ENCODE measurements at regions not wholly inside any gene's neighbourhood (a gene's known extent, or its start where the extent isn't known, plus 50 kb on each side); places are given as distances from the start of the nearest gene placed in this dataset.

GRCh38 chr6:50147371-50147770 is 97.6 kb upstream of the DEFB112 start:
- Histone ChIP-seq H3K27me3 (ENCODE audit: insufficient read depth, low read length, poor library complexity, severe bottlenecking) (no peaks in the 10 kb centered on the region), H3K9me2 (replicated peaks; ENCODE audit: low read depth, low read length) (no peaks in the 10 kb centered on the region), H3K9ac (ENCODE audit: low read depth, low read length, poor library complexity, severe bottlenecking) (no peak overlapping the region), H4K20me1 (ENCODE audit: insufficient read depth, low read length, poor library complexity, severe bottlenecking) (no peaks in the 10 kb centered on the region), H3K79me2 (ENCODE audit: insufficient read depth, low read length) (no peaks in the 10 kb centered on the region), H3K4me2 (ENCODE audit: low read depth, low read length, poor library complexity, severe bottlenecking) (no peak overlapping the region), H3K4me3 (ENCODE audit: low read length, poor library complexity, severe bottlenecking) (no peak overlapping the region), H3K9me3 (ENCODE audit: insufficient read depth, low read depth, low read length) (no peaks in the 10 kb centered on the region), H3F3A (ENCODE audit: low read depth) (no peaks in the 10 kb centered on the region), H2AFZ (ENCODE audit: low read length) (no peak overlapping the region), H3K4me1 (ENCODE audit: insufficient read depth, low read length, poor library complexity, severe bottlenecking) (no peaks in the 10 kb centered on the region), H3K36me3 (ENCODE audit: insufficient read depth, low read length) (no peaks in the 10 kb centered on the region)
- TF ChIP-seq CTCF (conservative IDR thresholded peaks at IDR 0.05; ENCODE audit: low read length) (no peak), EZH2phosphoT487 (IDR thresholded peaks at IDR 0.05; ENCODE audit: borderline replicate concordance) (no peak)

GRCh38 chr6:50180646-50181045 is 130.9 kb upstream of the DEFB112 start:
- Histone ChIP-seq H3K9me2 (replicated peaks; ENCODE audit: low read depth, low read length) (no peaks in the 10 kb centered on the region), H3K9ac (ENCODE audit: low read depth, low read length, poor library complexity, severe bottlenecking) (no peak overlapping the region), H3K4me1 (ENCODE audit: insufficient read depth, low read length, poor library complexity, severe bottlenecking) (no peaks in the 10 kb centered on the region), H3K27me3 (ENCODE audit: insufficient read depth, low read length, poor library complexity, severe bottlenecking) (no peaks in the 10 kb centered on the region), H4K20me1 (ENCODE audit: insufficient read depth, low read length, poor library complexity, severe bottlenecking) (no peaks in the 10 kb centered on the region), H3K9me3 (ENCODE audit: insufficient read depth, low read depth, low read length) (no peaks in the 10 kb centered on the region), H3K4me3 (ENCODE audit: low read length, poor library complexity, severe bottlenecking) (no peak overlapping the region), H3K4me2 (ENCODE audit: low read depth, low read length, poor library complexity, severe bottlenecking) (no peak overlapping the region), H3K79me2 (ENCODE audit: insufficient read depth, low read length) (no peaks in the 10 kb centered on the region), H3F3A (ENCODE audit: low read depth) (no peaks in the 10 kb centered on the region), H2AFZ (ENCODE audit: low read length) (no peak overlapping the region), H3K36me3 (ENCODE audit: insufficient read depth, low read length) (no peaks in the 10 kb centered on the region)
- TF ChIP-seq EZH2phosphoT487 (IDR thresholded peaks at IDR 0.05; ENCODE audit: borderline replicate concordance) (no peak), CTCF (conservative IDR thresholded peaks at IDR 0.05; ENCODE audit: low read length) (no peak)

- Histone ChIP-seq H3K27me3 (ENCODE audit: insufficient read depth, low read length, poor library complexity, severe bottlenecking) (no peaks in the 10 kb centered on the region), H3F3A (ENCODE audit: low read depth) (no peaks in the 10 kb centered on the region), H3K79me2 (ENCODE audit: insufficient read depth, low read length) (no peaks in the 10 kb centered on the region), H3K36me3 (ENCODE audit: insufficient read depth, low read length) (no peaks in the 10 kb centered on the region), H4K20me1 (ENCODE audit: insufficient read depth, low read length, poor library complexity, severe bottlenecking) (no peaks in the 10 kb centered on the region), H3K9me3 (ENCODE audit: insufficient read depth, low read depth, low read length) (no peaks in the 10 kb centered on the region), H2AFZ (ENCODE audit: low read length) (peak overlapping the region; percentile 29; the same call in 1 of the 2 replicates), H3K4me3 (ENCODE audit: low read length, poor library complexity, severe bottlenecking) (no peak overlapping the region), H3K4me1 (ENCODE audit: insufficient read depth, low read length, poor library complexity, severe bottlenecking) (no peaks in the 10 kb centered on the region), H3K9ac (ENCODE audit: low read depth, low read length, poor library complexity, severe bottlenecking) (no peak overlapping the region), H3K9me2 (replicated peaks; ENCODE audit: low read depth, low read length) (no peaks in the 10 kb centered on the region), H3K4me2 (ENCODE audit: low read depth, low read length, poor library complexity, severe bottlenecking) (no peak overlapping the region)
- TF ChIP-seq CTCF (conservative IDR thresholded peaks at IDR 0.05; ENCODE audit: low read length) (peak; percentile 73), EZH2phosphoT487 (IDR thresholded peaks at IDR 0.05; ENCODE audit: borderline replicate concordance) (no peak)
Measured at GRCh38 chr6:50185006-50185405, 135.3 kb upstream of the DEFB112 start.

Data from Loucy (cell line).